DND-41 (cell line): ENCODE measurements at regions not wholly inside any gene's neighbourhood (a gene's known extent, or its start where the extent isn't known, plus 50 kb on each side); places are given as distances from the start of the nearest gene placed in this dataset.

Experiments
- EZH2 ChIP-seq: IDR thresholded peaks from 3 replicates; pipeline ENCODE4 v1.6.1; 2012; ENCODE audit warnings: borderline replicate concordance, low read depth, mild to moderate bottlenecking, moderate library complexity, low read length, inconsistent platforms; ENCODE audit not compliant: severe bottlenecking
- TF ChIP-seq, protein P1 (sequence below): IDR thresholded peaks from 2 replicates; pipeline ENCODE4 v1.5.1; 2012; ENCODE audit warnings: borderline replicate concordance, low read length, moderate library complexity, mild to moderate bottlenecking; ENCODE audit not compliant: poor library complexity, severe bottlenecking; ENCODE audit errors: extremely low read depth

- no peak for TF ChIP-seq EZH2
- TF ChIP-seq, protein P1, sequence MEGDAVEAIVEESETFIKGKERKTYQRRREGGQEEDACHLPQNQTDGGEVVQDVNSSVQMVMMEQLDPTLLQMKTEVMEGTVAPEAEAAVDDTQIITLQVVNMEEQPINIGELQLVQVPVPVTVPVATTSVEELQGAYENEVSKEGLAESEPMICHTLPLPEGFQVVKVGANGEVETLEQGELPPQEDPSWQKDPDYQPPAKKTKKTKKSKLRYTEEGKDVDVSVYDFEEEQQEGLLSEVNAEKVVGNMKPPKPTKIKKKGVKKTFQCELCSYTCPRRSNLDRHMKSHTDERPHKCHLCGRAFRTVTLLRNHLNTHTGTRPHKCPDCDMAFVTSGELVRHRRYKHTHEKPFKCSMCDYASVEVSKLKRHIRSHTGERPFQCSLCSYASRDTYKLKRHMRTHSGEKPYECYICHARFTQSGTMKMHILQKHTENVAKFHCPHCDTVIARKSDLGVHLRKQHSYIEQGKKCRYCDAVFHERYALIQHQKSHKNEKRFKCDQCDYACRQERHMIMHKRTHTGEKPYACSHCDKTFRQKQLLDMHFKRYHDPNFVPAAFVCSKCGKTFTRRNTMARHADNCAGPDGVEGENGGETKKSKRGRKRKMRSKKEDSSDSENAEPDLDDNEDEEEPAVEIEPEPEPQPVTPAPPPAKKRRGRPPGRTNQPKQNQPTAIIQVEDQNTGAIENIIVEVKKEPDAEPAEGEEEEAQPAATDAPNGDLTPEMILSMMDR: no peak
Measured at GRCh38 chrX:98627645-98628044, 1743.9 kb downstream of the RPA4 start.
